Upper lobe of left lung (tissue), 4 donors: ENCODE measurements at regions not wholly inside any gene's neighbourhood (a gene's known extent, or its start where the extent isn't known, plus 50 kb on each side); places are given as distances from the start of the nearest gene placed in this dataset.

Source experiments
- CTCF ChIP-seq, 6 experiments: fragments of 450-650 bp in 4 of 6; fragments of 200-600 bp in 2 of 6; sonication (generic) in 2 of 6; IDR thresholded peaks; one replicate each; pipeline ENCODE4 v1.5.1; 2016 to 2019; ENCODE audit warnings: antibody characterized with exemption in 6 of 6
- EP300 ChIP-seq, 4 donors: sonication (generic); formaldehyde crosslinking; IDR thresholded peaks; one replicate each; pipeline ENCODE4 v1.5.1; 2017; ENCODE audit warnings: antibody characterized with exemption in 4 of 4, control low read depth in 2 of 4
- POLR2A ChIP-seq, 4 donors: fragments of 450-650 bp; IDR thresholded peaks; one replicate each; pipeline ENCODE4 v1.5.1; 2016 to 2017; ENCODE audit warnings: antibody characterized with exemption in 4 of 4, mild to moderate bottlenecking in 2 of 4
- POLR2AphosphoS5 ChIP-seq, 2 donors: sonication (generic); formaldehyde crosslinking; IDR thresholded peaks; one replicate each; pipeline ENCODE4 v1.5.1; 2017; ENCODE audit warnings: antibody characterized with exemption in 2 of 2

- TF ChIP-seq CTCF (IDR thresholded peaks at IDR 0.05) = no peak
- no peak for TF ChIP-seq POLR2AphosphoS5 (IDR thresholded peaks at IDR 0.05)
- no peak for TF ChIP-seq EP300 (IDR thresholded peaks at IDR 0.05)
- no peak for TF ChIP-seq POLR2A (IDR thresholded peaks at IDR 0.05)
Measured at GRCh38 chr3:33936921-33937525, 138.6 kb downstream of the PDCD6IP start.
